ENCODE measurements at regions not wholly inside any gene's neighbourhood (a gene's known extent, or its start where the extent isn't known, plus 50 kb on each side); places are given as distances from the start of the nearest gene placed in this dataset.

DNA sequence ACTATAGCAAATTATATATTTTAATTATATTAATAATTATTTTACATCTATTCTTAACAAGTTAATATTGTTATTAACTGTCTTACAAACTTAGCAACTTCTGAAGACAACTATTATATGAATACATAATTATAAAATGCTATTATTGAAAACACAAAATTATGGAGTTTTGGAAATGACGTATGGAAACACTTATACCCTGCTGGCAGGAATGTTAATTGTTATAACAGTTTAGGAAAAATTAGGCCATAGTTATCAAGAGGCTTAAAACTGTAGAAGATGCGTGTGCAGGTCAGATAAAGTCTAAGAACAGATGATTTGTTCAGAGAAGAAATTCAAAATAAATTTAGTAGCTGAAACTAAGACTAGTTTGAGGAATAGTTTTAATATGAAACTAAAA lies 211.7 kb downstream of the FAT4 start:
- no peak for DNase-seq (ENCODE audit: low read depth, low spot score)
- intact Hi-C loops (cut with micrococcal nuclease), result no loop called here
- H3K27me3 ChIP-seq (ENCODE audit: control insufficient read depth in 2 of 2, insufficient read depth in 2 of 2, low read length in 2 of 2), result no peaks in the 10 kb centered on the region
- no TSS peak for BruUV-seq (replicated peaks)
- H3K4me3 ChIP-seq (replicated peaks in 1 of 3; ENCODE audit: insufficient read depth in 1 of 3, low read depth in 1 of 3, low read length in 3 of 3), result no peak overlapping the region
- H2AFZ ChIP-seq (ENCODE audit: low read depth, low read length), result no peak overlapping the region
- no peak overlapping the region for H3K4me2 ChIP-seq (ENCODE audit: insufficient read depth, low read length)
- H3K4me1 ChIP-seq (ENCODE audit: control insufficient read depth, extremely low read depth, insufficient read depth, low read length), result no peaks in the 10 kb centered on the region
- ChIA-PET POLR2A (no interaction called here), CTCF (interaction anchor here (1.0 kb wide), 1 partner anchor 12 kb away, joined by 3 read pairs; no protein-coding TSS in a partner anchor)
- no peak overlapping the region for H3K9ac ChIP-seq (replicated peaks; ENCODE audit: extremely low read depth, insufficient read depth, low read length)
- no peaks in the 10 kb centered on the region for H3K9me3 ChIP-seq (replicated peaks; ENCODE audit: control insufficient read depth, insufficient read depth, low read length)
- dilution Hi-C loops (cut with MboI; ENCODE audit: extremely low pct_ligation_motif_present, low sequenced_read_pairs), result no loop called here
- TF ChIP-seq, protein P1, sequence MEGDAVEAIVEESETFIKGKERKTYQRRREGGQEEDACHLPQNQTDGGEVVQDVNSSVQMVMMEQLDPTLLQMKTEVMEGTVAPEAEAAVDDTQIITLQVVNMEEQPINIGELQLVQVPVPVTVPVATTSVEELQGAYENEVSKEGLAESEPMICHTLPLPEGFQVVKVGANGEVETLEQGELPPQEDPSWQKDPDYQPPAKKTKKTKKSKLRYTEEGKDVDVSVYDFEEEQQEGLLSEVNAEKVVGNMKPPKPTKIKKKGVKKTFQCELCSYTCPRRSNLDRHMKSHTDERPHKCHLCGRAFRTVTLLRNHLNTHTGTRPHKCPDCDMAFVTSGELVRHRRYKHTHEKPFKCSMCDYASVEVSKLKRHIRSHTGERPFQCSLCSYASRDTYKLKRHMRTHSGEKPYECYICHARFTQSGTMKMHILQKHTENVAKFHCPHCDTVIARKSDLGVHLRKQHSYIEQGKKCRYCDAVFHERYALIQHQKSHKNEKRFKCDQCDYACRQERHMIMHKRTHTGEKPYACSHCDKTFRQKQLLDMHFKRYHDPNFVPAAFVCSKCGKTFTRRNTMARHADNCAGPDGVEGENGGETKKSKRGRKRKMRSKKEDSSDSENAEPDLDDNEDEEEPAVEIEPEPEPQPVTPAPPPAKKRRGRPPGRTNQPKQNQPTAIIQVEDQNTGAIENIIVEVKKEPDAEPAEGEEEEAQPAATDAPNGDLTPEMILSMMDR (IDR thresholded peaks at IDR 0.05; ENCODE audit: extremely low read depth in 1 of 2, insufficient read depth in 1 of 2, low read depth in 1 of 2, low read length in 2 of 2), result no peak
- TF ChIP-seq POLR2AphosphoS5 (IDR thresholded peaks at IDR 0.05; ENCODE audit: insufficient read depth, low read depth, low read length) (no peak), JUN (IDR thresholded peaks at IDR 0.05; ENCODE audit: borderline replicate concordance, insufficient read depth, insufficient read length, low read depth) (no peak), EZH2 (IDR thresholded peaks at IDR 0.05; ENCODE audit: borderline replicate concordance, low read depth, low read length, severe bottlenecking) (no peak), MYC (IDR thresholded peaks at IDR 0.05; ENCODE audit: low read depth, low read length) (no peak), FOS (IDR thresholded peaks at IDR 0.05; ENCODE audit: borderline replicate concordance, insufficient read depth, low read length) (no peak), GATA2 (IDR thresholded peaks at IDR 0.05; ENCODE audit: insufficient read depth, insufficient read length, low read depth, low read length) (no peak), POLR2A (IDR thresholded peaks at IDR 0.05; ENCODE audit: low read depth, low read length) (no peak)
- TF ChIP-seq, protein P2, sequence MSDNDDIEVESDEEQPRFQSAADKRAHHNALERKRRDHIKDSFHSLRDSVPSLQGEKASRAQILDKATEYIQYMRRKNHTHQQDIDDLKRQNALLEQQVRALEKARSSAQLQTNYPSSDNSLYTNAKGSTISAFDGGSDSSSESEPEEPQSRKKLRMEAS (IDR thresholded peaks at IDR 0.05; ENCODE audit: insufficient read depth, insufficient read length), result no peak
- H3K79me2 ChIP-seq (ENCODE audit: control insufficient read depth, insufficient read depth, low read length), result no peaks in the 10 kb centered on the region
- FAIRE-seq, result no peak
- H3K27ac ChIP-seq (ENCODE audit: insufficient read depth, low read depth, low read length), result no peak overlapping the region
- H4K20me1 ChIP-seq (replicated peaks; ENCODE audit: control insufficient read depth, extremely low read depth, insufficient read depth, low read length), result no peaks in the 10 kb centered on the region
- no peaks in the 10 kb centered on the region for H3K9me1 ChIP-seq (replicated peaks; ENCODE audit: control insufficient read depth, extremely low read depth, insufficient read depth, low read length)
- H3K36me3 ChIP-seq (ENCODE audit: control insufficient read depth in 2 of 2, extremely low read depth in 1 of 2, insufficient read depth in 2 of 2, low read length in 2 of 2), result no peaks in the 10 kb centered on the region
